ENCODE measurements at regions not wholly inside any gene's neighbourhood (a gene's known extent, or its start where the extent isn't known, plus 50 kb on each side); places are given as distances from the start of the nearest gene placed in this dataset.

- no peak for TF ChIP-seq POLR2A (IDR thresholded peaks at IDR 0.05)
- TF ChIP-seq, protein P1, sequence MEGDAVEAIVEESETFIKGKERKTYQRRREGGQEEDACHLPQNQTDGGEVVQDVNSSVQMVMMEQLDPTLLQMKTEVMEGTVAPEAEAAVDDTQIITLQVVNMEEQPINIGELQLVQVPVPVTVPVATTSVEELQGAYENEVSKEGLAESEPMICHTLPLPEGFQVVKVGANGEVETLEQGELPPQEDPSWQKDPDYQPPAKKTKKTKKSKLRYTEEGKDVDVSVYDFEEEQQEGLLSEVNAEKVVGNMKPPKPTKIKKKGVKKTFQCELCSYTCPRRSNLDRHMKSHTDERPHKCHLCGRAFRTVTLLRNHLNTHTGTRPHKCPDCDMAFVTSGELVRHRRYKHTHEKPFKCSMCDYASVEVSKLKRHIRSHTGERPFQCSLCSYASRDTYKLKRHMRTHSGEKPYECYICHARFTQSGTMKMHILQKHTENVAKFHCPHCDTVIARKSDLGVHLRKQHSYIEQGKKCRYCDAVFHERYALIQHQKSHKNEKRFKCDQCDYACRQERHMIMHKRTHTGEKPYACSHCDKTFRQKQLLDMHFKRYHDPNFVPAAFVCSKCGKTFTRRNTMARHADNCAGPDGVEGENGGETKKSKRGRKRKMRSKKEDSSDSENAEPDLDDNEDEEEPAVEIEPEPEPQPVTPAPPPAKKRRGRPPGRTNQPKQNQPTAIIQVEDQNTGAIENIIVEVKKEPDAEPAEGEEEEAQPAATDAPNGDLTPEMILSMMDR (IDR thresholded peaks at IDR 0.05 in 4 of 5, conservative IDR thresholded peaks at IDR 0.05 in 1 of 5): no peak
These were observed 363.5 kb downstream of the IGSF11 start for GRCh38 chr3:118671192-118671591.

Data from gastrocnemius medialis (tissue), 4 donors.